GM21367 (cell line): ENCODE measurements at regions not wholly inside any gene's neighbourhood (a gene's known extent, or its start where the extent isn't known, plus 50 kb on each side); places are given as distances from the start of the nearest gene placed in this dataset.

Experiments
- ATAC-seq: cut with Tn5 transposase; IDR thresholded peaks from one replicate; pipeline ENCODE4 v1.9.1; 2021; ENCODE audit not compliant: unreplicated experiment

GRCh38 chr1:234748713-234749112 is 138.7 kb upstream of the IRF2BP2 start:
- ATAC-seq = no peak

GRCh38 chr1:234748066-234748465 is 138.1 kb upstream of the IRF2BP2 start:
- ATAC-seq = no peak

- no peak for ATAC-seq
These were observed 136.8 kb upstream of the IRF2BP2 start for GRCh38 chr1:234746798-234747196.

GRCh38 chr1:234745844-234746797 is 136.1 kb upstream of the IRF2BP2 start:
- ATAC-seq = no peak

- no peak for ATAC-seq
These were observed 135.3 kb upstream of the IRF2BP2 start for GRCh38 chr1:234745276-234745675.

- no peak for ATAC-seq
These were observed 134.0 kb upstream of the IRF2BP2 start for GRCh38 chr1:234743791-234744611.

GRCh38 chr1:234742622-234743021 is 132.6 kb upstream of the IRF2BP2 start:
- ATAC-seq = no peak

- no peak for ATAC-seq
These were observed 128.0 kb upstream of the IRF2BP2 start for GRCh38 chr1:234737967-234738314.

GRCh38 chr1:234735916-234736315 is 125.9 kb upstream of the IRF2BP2 start:
- ATAC-seq = no peak

- ATAC-seq = no peak
These were observed 125.5 kb upstream of the IRF2BP2 start for GRCh38 chr1:234735476-234735875.

GRCh38 chr1:234734869-234735268 is 124.9 kb upstream of the IRF2BP2 start:
- no peak for ATAC-seq

- ATAC-seq = no peak
These were observed 124.4 kb upstream of the IRF2BP2 start for GRCh38 chr1:234734412-234734835.

GRCh38 chr1:234733427-234733826 is 123.4 kb upstream of the IRF2BP2 start:
- ATAC-seq = no peak

- ATAC-seq = no peak
These were observed 122.9 kb upstream of the IRF2BP2 start for GRCh38 chr1:234732671-234733390.

- no peak for ATAC-seq
These were observed 122.3 kb upstream of the IRF2BP2 start for GRCh38 chr1:234732260-234732659.

- no peak for ATAC-seq
These were observed 121.6 kb upstream of the IRF2BP2 start for GRCh38 chr1:234731569-234732085.

GRCh38 chr1:234730770-234731568 is 121.0 kb upstream of the IRF2BP2 start:
- ATAC-seq = no peak

- no peak for ATAC-seq
These were observed 120.4 kb upstream of the IRF2BP2 start for GRCh38 chr1:234730475-234730769.

GRCh38 chr1:234729561-234730474 is 119.8 kb upstream of the IRF2BP2 start:
- ATAC-seq = no peak
